ENCODE measurements at regions not wholly inside any gene's neighbourhood (a gene's known extent, or its start where the extent isn't known, plus 50 kb on each side); places are given as distances from the start of the nearest gene placed in this dataset.

DNA sequence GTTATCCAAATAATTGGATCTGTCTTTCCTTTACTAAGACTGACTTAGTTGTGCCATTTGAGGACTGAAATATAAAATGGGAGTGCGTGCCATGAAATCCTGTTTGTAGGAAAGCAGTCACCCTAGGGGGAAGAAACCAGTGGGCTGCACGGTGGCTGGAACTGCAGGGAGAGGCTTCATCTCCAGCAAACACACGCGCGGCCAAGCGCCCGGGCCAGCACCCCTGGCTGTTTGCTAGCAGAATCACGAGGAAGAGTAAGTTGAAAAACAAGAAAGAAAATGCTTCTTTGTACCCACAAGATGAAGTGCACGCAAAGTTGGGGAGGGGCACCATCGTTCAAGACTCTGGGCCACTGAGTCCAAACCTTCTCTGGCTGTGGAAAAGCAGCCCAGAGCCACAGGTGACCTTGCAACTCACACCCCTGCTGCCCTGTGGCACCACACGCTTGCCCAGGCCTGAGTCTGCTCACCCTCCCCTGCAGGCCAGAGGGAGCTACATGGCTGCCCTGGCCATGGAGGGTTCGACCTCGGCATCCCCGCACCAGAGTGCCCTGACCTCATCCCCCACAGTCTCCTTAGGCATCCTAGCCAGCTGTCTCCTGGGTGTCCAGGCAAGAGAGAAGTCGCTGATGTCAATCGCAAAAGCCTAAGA lies 55.2 kb downstream of the IRX2 start:
- ATAC-seq (no peak), DNase-seq (ENCODE audit: low spot score) (no peak)

DNA sequence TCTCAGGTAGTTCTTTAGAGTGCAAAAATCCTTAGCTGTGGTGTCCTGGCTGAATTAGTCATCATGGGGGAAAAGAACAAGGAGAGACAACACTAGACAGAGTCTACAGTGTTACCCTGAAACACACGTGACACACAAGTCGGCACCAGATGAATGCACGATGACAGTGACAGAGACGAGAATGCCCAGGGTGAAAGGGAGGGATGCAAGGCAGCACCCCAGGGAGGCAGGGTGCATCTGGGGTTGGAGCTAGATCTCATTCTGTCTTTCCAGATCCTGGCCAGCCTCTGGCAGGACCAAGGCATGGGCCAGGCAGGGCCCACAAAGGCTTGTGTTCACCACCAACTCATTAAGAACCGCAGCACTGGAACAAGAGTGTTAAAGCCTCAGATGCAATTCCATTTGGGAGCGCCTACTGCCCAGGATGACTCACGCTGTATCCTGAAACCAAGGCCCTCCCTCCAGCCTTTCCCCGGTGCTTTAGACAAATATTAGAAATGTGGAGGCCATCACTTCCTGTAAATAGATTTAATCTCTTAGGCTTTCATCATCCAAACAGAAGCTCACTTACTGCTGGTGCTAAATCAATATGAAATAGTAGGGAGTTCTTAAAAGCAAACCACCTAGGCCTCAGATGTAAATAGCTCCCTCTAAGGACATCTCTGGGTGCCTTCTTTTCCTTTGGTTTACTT lies 56.1 kb downstream of the IRX2 start:
- DNase-seq (ENCODE audit: low spot score) (no peak), ATAC-seq (no peak)

DNA sequence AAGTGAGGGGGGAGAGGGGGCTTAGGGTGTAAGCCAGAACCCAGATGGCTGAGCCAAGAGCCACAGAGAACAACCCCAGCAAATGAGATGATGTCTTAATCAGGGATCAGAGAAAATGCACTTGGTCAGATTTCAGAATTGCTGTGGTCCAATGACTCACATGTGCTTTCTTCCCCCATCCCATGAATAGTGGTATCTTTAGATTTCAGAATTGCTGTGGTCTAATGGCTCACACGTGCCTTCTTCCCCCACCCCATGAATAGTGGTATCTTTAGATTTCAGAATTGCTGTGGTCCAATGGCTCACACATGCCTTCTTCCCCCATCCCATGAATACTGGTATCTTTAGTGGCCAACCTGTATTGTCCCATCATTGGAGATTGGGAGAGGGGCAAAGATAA lies 59.9 kb downstream of the IRX2 start:
- DNase-seq (ENCODE audit: low spot score), result no peak
- ATAC-seq, result no peak

DNA sequence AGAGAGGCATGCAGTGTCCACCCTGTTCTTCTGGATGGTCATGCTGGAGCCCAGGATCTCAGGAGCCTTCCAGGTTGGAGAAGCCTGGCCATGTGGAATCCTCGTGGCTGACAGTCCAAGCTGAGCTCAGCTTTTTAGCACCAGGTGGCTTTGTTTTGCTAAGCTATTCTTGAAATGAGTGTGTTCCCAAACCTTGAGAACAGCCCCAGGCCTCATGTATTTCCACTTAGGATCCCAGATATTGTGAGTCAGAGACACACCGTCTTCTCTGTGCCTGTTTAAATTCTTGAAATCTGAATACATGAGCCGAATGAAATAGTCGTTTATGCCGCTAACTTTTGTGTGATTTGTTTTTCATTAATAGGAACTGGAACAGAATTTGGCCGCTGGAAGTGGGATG lies 61.2 kb downstream of the IRX2 start:
- ATAC-seq (no peak), DNase-seq (ENCODE audit: low spot score) (no peak)

DNA sequence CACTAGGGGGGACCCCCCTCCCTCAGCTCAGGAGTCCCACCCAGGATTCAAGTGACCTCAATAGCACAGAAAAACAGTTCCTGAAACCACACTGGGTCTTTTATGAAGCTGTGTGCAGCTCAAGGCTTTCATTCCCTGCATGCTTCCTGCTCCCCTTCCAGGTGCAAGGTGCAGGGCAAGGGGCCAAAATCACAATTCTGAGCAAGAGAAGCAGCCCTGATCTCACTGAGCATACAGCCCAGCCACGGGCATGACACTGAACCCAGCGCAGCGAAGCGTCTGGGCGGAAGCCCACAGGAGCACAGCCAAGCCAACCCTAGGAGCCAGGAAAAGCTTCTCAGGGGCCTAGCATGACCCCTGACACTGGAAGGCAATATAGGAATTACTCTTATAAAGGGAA lies 62.9 kb downstream of the IRX2 start:
- ATAC-seq (no peak), DNase-seq (ENCODE audit: low spot score) (no peak)

DNA sequence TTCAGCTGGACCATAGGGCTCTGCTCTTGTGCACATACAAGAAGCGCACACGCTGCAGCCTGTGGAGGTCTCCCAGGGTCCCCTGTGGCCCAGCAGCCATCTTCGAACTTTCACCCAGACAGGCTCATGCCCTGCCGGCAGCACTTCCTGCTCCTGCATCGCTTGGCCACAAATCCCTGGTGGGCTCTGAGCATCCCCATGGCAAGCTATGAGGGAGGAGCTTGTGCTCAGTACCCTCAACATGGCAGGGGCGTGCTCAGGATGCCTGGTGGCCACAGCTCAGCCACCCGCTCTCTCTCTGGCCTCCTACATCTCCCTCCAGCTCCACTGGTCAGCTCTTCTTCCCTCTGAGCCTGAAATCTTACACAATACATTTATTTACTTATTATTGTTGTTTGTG lies 63.7 kb downstream of the IRX2 start:
- ATAC-seq (no peak), DNase-seq (ENCODE audit: low spot score) (no peak)

DNA sequence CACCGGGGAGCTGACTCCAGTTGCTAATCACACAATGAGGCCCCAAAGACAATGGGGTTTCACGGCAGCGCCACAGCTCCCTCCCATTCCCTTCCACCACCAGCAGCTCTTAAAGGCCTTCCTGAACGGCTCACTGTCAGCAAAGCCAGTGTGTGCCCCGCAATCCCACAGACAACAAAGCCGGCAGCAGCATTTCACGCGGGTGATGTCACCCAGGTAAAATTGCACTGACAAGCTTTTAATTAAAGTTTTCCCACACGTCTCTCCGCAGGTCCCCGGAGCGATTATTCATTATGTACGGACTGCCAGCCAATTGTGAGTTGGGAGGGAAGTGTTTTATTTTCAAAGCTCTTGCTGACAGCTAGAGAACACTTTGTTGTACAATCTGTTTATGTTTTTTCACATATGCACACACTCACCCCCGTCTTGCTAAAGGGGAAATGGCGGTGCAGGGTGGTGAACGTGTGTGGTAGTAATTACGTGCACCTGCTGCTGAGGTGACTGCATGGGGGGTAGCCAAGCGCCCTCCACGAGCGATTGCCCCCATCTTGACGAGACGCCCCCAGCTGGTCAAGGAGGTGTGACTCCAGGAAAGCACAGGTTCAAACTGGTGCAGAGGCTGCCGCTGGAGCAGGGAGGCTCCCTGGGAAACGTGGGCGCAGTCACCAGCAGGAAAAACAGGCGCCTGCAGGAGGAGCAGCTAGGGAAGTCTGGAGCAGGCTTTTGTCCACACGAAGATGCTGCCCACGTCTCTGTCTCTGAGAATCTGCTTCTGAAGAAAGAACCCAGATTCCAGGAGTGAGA lies 65.0 kb downstream of the IRX2 start:
- DNase-seq (ENCODE audit: low spot score) (no peak), ATAC-seq (no peak)

DNA sequence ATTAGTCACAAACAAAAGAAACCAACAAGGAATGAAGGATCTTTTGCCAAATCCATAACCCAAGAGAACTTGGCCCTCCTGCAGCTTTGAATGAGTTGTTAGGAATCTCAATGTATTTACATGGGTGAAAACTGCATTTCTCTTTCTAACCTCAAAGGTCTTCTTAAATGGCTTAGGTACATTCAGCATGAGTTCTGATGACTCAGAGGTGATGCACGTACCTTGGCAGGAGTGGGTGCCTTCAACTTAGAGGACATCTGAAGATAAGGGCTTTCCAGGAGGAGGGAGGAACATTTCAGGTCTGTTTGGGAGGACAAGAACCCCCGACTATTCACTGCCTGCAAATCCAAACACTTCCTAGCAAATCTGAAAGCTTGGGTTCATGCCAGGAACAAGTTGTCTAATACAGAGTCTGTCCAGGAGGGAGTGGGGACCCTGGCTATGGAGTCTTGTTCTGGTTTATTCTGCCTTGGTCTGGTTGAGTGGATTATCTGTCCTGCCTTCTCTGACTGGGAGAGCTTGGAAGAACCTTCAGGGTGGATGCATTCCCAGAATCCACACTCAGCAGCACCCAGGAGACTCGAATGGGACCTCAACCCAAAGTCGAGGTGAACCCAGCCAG lies 65.7 kb downstream of the IRX2 start:
- DNase-seq (ENCODE audit: low spot score) (no peak), ATAC-seq (no peak)

DNA sequence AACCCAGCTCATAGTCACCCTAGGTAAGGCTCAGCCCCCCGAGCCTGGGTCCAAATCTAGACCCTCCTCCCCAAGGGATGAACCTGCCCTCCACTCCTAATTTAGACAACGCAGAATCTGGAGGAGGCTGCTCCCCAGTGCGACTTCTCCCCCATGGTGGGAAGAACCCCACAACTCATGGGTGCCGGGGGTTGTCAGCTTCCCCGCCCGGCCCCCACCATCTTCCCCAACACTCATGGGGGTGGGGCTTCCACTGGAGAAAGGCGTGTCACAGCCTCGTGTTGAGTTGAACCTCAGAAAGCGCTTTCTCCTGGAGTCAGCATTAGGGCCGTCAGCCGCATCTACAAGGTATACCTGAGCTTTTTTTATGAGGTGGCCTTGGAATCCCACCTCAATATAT lies 66.9 kb downstream of the IRX2 start:
- DNase-seq (ENCODE audit: low spot score) (no peak), ATAC-seq (no peak)

DNA sequence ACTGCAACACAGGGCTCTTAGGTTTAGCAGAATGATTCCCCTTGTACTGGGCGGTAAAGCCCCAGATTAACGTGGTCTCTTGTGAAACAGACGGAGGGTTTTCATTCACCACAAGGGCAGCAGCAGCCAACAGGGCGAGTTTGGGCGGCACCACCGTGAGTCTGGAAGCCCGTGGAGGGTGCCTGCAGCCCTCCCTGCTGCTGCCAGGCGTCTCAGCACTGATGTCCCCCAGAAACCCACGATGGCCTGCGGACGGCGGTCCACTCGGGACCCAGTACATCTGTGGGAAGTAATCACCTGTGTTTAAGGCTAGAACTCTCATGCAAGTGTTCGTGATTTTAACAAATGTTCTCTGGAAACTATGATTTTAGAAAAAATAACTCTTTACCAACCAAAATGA lies 67.8 kb downstream of the IRX2 start:
- ATAC-seq, result no peak
- no peak for DNase-seq (ENCODE audit: low spot score)

DNA sequence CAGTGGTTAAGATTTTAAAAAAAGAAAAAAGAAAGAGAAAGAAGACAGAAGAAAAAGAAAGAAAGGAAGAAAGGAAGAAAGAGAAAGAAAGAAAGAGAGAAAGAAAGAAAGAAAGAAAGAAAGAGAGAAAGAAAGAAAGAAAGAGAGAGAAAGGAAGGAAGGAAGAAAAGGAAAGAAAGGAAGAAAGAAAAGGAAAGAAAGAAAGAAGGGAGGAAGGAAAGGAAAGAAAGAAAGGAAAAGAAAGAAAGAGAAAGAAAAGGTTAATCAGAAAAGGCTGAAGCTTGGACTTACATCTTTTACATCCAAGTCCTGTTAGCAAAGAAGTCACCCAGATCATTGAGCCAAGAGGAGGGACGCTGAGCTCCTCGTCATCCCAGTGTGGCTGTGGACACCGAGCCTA lies 70.0 kb downstream of the IRX2 start:
- DNase-seq (ENCODE audit: low spot score) (no peak), ATAC-seq (no peak)

DNA sequence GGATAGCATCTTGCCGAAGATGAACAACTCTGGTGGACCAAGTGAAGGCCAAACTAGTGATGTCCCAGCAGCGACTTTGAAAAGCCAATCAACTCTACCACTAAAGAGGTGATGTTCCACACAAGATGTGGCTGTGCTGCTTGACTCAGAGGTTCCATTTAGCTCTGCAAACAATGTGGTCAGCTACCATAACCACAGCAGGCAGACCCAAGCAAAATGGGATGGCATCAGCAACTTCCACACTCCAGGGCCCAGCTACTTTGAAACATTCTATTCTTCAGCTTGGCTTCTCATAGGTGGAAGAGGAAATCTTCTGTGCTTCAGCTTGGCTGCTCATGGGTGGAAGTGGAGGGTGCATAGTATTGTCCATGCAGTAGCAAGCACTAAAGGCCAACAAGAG lies 70.5 kb downstream of the IRX2 start:
- DNase-seq (ENCODE audit: low spot score) (no peak), ATAC-seq (no peak)

DNA sequence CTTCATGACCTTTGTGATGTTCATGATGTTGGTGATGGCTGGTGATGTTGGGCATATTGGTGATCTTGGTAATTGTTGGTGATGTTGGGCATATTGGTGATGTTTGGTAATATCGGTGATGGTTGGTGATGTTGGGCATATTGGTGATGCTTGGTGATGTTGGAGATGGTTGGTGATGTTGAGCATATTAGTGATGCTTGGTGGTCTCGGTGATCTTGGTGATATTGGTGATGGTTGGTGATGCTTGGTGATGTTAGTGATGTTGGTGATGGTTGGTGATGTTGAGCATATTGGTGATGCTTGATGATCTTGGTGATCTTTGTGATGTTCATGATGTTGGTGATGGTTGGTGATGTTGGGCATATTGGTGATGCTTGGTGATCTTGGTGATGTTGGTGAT lies 73.8 kb downstream of the IRX2 start:
- DNase-seq (ENCODE audit: low spot score) (no peak), ATAC-seq (no peak)

DNA sequence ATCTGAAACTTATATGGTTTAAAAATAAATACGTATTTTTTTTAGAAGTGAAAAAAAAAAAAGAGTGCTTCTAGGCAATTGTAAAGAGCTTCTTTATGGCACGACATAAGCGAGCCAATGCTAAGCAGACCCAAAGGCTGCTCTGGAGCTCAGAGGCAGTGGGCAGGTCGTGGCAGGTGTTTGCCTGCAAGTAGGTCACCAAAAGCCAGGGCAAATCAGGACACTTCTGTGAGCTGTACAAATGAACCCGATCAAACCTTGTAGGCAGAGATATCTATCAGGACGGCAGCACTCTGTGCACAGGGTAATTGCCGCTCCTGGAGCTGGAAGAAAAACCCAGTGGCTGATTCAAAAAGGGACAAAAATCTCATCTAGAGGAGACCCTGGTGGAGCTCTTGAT lies 75.9 kb downstream of the IRX2 start:
- ATAC-seq (no peak), DNase-seq (ENCODE audit: low spot score) (no peak)

DNA sequence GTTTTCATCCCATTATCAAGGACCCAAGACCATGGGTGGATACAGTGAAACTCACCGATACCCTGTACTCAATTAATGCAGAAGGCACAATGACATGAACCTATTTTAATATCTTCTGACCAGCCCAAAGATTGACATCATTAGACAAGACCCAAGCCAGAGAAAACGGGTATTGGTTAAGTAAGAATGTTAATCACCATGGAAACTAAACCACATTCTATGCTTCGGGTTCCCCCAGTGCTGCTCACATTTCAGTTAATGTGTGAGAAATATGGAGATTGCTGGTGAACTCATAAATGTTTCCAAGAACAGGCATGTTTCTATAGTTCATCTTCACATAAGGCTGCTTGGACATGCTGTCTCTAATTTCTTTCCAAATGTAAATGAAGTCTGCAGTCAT lies 77.0 kb downstream of the IRX2 start:
- ATAC-seq (no peak), DNase-seq (ENCODE audit: low spot score) (no peak)

DNA sequence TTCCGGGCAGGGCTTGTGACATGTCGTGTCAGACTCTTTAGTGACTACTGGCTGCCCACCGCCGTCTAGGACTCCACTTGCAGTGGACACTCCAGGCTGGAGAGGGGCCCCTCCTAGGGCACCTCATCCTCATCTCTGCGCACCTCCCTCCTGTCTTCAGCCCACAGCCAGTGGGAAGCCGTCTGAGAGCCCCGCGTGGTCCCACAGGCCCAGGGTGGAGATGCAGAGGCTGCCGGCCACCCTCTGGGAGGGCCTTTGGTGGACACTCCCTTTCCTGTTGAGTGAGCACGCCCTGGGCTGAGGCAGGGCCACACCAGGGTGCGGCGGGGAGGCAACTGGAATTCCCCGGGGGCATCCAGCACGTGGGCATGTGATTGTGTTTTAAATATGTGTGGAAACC lies 80.5 kb downstream of the IRX2 start:
- DNase-seq (ENCODE audit: low spot score) (no peak), ATAC-seq (no peak)

DNA sequence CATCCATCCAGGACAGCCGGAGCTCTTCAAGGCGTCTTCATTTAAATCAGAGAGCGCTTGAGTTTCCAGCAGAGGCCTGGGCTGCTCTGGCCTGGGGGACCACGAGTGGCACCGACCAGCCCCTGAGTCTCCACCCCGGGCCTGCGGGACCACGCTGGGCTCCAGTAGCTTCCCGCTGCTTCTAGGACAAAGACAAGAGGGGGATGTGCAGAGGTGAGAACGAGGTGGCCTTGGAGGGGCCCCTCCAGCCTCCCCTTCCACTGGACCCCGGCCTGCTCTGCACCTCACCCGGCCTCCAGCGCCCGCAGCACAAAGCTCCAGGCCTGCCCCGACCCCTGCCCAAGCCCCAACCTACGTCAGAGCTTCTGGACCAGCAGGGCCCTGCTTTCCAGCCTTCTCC lies 81.6 kb downstream of the IRX2 start:
- DNase-seq (ENCODE audit: low spot score) (no peak), ATAC-seq (no peak)

DNA sequence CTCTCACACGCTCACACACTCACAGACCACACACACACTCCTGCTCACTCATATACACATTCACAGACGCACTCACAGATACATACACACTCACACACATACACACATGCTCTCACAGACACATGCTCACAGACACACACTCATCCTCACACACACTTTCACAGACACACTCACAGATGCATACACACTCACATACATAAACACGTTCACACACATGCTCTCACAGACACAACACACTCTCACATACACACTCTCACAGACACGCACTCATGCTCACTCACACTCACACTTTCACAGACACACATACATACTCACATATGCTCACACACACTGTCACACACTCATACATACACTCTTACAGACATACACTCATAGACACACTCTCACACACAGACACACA lies 82.2 kb downstream of the IRX2 start:
- no peak for DNase-seq (ENCODE audit: low spot score)
- ATAC-seq, result no peak

DNA sequence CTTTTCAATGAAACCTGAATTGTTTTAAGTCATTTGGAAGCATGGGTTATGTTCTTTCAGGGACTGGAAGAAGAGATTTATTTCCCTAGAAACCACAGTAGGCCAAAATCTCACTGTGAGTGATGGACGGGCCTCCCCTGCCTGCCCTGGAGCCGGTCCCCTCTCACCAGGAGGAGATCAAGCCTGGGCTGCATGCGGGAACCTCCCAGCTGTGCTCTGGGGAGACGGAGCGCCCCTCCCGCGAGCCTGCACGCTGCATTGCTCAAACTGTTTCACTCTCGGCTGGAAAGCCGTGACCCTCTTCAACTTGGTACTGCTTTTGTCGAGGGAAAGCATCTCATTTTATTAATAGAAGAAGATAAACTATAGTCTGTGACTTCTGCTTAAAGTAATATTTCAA lies 85.4 kb downstream of the IRX2 start:
- ATAC-seq, result no peak
- DNase-seq (ENCODE audit: low spot score), result no peak

DNA sequence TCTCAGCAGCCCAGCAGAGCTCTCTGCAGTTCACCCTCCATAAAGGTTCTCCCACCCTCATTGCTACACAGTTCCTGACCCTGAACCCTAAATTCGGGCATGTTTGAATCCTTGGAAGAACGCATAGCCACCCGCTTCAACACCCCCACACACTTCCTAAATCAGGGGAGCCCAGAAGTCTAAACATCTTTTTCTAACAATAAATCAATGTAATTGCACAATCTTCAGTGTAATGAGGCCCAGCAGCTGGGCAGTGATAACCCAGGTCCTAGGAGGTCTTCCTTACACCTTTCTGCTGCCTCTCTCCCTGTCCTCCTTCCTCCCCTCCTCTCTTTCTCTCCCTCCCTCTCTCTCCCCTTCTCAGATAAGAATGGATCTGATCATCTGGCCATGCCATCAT lies 88.0 kb downstream of the IRX2 start:
- ATAC-seq (no peak), DNase-seq (ENCODE audit: low spot score) (no peak)

DNA sequence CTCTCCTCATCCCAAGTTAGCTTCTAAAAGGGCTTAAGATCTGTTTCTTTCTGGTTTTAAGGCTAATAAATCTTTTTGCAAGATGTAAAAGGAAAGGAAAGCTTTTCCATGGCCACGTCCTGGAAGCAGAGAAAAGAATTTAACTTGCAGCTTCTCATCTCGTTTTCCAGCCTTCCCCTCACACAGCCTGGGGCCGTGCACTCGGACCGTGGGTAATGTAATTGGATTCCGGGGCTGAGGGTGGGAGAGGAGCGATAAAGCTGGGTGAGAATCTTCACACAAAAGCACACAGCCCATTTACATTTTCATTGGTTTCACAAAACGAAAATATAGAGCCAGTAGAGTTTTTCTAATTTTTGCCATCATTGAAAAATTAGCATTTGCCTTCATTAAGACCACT lies 91.2 kb downstream of the IRX2 start:
- no peak for ATAC-seq
- DNase-seq (ENCODE audit: low spot score), result no peak

DNA sequence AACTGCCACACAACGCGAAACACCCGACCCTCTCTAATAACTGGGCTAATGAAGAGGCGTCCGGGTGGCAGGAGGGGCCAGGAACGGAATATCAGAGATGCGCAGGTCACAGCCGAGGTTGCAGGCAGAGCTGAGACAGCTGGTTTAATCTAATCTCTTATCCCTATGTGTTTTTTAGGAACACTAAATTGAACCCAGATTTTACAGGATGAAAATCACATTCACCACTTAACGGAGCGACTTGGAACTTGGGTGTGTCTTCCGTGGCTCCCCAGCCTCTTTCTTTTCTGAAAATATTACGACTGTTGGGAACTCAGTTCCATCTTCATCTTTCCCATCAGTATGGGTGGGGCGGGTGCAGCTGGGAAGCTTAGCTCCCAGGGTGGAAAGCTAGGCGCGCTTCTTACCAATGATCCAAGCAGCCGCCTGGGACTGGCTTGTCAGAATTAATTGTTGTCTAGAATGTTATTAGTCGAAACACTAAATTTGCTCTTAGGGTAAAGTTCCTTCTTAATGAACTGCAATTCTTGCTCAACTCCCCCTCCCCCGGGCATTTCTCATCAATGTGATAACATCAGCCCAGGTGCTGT lies 92.5 kb downstream of the IRX2 start:
- DNase-seq (ENCODE audit: low spot score) (no peak), ATAC-seq (no peak)
